ENCODE measurements at regions not wholly inside any gene's neighbourhood (a gene's known extent, or its start where the extent isn't known, plus 50 kb on each side); places are given as distances from the start of the nearest gene placed in this dataset.
"Not testable (repeated sequence)": the region's sequence is repeated elsewhere in the genome, so short reads cannot be mapped to it uniquely, and the experiment has no call there.

DNA sequence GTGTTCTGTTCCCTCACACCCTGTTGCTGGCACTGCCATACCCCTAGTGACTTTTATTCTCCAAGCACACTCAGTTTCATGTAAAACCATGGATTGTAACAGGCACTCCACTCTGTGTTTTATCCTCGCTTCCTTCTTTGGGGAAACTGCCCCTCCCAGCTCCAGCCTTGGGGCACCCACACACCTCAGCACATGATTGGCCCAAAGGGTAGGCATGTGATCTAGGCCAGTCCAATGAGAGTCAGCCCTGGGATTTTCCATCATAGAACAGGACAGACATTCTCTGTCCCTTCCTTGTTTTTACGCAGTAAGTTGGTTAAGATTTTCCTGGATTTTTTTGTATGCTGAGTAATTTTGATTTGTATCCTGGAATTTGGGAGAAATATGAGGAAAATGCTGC lies 115.4 kb downstream of the C16orf95 start:
- FAIRE-seq (no peak), DNase-seq (ENCODE audit: insufficient read length, low spot score) (no peak)
- TF ChIP-seq, protein P1, sequence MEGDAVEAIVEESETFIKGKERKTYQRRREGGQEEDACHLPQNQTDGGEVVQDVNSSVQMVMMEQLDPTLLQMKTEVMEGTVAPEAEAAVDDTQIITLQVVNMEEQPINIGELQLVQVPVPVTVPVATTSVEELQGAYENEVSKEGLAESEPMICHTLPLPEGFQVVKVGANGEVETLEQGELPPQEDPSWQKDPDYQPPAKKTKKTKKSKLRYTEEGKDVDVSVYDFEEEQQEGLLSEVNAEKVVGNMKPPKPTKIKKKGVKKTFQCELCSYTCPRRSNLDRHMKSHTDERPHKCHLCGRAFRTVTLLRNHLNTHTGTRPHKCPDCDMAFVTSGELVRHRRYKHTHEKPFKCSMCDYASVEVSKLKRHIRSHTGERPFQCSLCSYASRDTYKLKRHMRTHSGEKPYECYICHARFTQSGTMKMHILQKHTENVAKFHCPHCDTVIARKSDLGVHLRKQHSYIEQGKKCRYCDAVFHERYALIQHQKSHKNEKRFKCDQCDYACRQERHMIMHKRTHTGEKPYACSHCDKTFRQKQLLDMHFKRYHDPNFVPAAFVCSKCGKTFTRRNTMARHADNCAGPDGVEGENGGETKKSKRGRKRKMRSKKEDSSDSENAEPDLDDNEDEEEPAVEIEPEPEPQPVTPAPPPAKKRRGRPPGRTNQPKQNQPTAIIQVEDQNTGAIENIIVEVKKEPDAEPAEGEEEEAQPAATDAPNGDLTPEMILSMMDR (IDR thresholded peaks at IDR 0.05; ENCODE audit: insufficient read depth, missing control alignments) = no peak

DNA sequence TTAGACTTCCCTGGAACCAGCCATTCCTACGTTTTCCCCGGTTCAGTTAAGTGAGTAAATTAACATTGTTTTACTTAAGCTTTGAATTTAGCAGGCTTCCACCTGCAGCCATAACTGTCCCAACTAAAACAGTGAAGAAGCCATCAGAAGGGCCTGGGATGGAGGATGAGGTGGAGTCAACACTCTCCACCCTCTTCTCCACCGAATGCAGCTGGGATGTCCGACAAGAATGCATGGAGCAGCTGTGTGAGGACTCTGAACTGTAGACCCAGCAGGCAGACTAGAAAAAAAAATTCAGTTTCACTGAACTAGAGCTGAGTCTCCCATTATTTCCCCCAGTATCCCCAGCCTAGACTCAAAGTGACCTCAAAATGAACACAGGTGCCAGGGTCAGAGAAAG lies 114.8 kb downstream of the C16orf95 start:
- TF ChIP-seq, protein P1 (IDR thresholded peaks at IDR 0.05; ENCODE audit: insufficient read depth, missing control alignments) = no peak
- no peak for FAIRE-seq
- DNase-seq (ENCODE audit: insufficient read length, low spot score) = no peak

DNA sequence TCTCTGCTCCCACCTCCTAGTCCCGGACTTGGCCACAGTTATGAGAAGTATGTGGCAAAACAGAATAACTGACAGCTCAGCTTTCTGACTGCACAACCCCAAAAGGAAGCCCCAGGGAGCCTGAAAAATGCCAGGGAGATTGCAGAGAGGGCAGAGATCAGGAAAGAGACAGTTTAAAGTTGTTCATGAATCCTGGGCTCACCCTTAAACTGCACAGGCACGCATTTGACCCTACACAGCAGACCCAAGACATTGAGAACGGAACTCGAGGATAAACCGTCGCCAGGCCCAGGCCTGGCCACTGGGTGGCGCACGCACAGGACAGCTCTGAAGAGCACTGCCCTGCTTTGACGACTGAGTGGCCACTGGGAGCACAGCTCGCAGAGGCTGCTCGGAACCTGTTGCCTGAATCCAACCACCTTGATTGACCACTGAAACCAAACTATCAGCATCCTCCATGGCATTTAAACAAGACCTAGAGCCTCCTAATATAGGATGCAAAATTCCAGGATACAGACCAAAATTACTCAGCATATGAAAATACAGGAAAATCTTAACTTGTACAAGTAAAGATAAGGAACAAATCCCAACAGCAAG lies 114.0 kb downstream of the C16orf95 start:
- no peak for FAIRE-seq
- peak; percentile 49 for DNase-seq (ENCODE audit: insufficient read length, low spot score)
- TF ChIP-seq, protein P1 (IDR thresholded peaks at IDR 0.05; ENCODE audit: insufficient read depth, missing control alignments) = peak; percentile 79

DNA sequence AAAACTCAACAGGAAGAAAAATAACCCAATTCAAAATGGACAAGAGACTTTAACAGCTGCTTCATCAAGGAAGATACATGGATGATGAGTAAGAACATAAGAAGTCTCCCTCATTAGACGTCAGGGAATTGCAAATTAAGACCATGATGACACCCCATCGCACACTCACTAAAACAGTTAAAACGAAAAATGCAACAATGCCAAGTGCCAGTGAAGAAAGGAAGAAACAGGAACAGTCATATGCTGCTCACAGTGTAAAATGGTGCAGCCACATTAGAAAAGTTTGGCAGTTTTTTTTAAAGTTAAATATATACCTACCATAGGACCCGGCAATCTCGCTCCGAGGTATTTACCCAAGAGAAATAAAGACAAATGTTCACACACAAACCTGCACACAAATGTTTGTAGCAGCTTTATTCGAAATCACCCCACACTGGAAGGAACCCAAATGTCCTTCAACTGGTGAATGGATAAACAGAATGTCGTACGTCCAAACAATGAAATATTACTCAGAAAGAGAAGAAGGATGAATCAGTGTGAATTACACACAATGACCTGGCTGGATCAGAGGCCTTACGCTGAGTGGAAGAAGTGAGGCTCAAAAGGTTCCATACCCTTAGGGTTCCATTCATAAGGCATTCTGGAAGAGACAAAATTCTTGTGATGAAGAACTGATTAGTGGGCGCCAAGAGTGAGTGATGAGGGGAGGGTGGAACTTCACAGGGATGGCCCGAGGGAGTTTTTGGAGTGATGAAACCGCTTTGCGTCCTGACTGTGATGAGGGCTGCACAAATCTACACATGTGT lies 110.3 kb downstream of the C16orf95 start:
- TF ChIP-seq, protein P1 (IDR thresholded peaks at IDR 0.05; ENCODE audit: insufficient read depth, missing control alignments) = no peak
- FAIRE-seq = no peak
- no peak for DNase-seq (ENCODE audit: insufficient read length, low spot score)

DNA sequence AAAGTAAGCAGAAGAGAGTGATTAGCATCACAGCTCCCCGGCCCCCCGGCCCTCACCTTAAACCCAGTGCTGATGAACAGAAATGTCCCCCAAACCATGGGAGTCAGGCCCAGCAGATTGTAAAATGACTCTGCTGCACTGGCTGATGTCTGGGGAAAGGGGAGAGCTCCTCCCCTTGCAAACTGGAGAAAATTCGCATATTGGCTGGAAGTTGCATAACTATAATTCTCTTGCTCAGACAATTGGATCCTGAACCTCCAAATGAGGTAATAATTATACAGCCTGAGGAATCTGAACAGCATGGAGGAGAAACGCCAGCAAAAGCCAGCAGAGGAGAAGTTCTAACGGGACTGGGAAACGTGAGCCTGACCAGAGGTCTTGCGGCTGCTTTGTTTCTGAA lies 109.7 kb downstream of the C16orf95 start:
- TF ChIP-seq, protein P1 (IDR thresholded peaks at IDR 0.05; ENCODE audit: insufficient read depth, missing control alignments) = no peak

DNA sequence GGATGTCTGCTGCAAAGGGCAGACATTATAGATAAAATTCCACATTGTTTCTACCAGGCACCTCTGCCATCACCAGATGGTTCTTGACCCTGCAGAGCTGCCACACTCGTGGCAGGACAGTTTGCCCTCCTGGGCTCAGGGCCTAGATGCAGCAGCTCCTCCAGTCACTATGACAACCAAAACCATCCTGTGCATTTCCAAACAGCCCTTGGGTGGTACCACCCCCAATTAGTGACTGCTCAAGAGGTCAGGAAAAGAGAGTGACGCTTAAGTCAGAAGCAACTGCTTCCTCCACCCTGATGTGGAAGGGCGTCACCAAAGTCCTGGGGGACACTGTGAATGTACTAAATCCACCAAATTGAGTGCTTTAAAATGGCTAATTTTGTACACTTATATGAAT lies 109.2 kb downstream of the C16orf95 start:
- no peak for DNase-seq (ENCODE audit: insufficient read length, low spot score)
- TF ChIP-seq, protein P1 (IDR thresholded peaks at IDR 0.05; ENCODE audit: insufficient read depth, missing control alignments) = no peak

More for the DNA sequence above, 109.7 kb downstream of the C16orf95 start:
- FAIRE-seq = no peak
- no peak for DNase-seq (ENCODE audit: insufficient read length, low spot score)

DNA sequence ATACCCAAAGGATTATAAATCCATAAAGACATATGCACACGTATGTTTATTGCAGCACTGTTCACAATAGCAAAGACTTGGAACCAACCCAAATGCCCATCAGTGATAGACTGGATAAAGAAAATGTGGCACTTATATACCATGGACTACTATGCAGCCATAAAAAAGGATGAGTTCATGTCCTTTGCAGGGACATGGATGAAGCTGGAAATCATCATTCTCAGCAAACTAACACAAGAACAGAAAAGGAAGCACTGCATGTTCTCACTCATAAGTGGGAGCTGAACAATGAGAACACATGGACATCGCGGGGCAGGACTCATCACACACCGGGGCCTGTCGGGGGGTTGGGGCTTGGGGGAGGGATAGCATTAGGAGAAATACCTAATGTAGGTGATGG lies 108.2 kb downstream of the C16orf95 start:
- FAIRE-seq = not testable (repeated sequence)

More for the DNA sequence above, 109.2 kb downstream of the C16orf95 start:
- FAIRE-seq = no peak

More for the DNA sequence above, 108.2 kb downstream of the C16orf95 start:
- not testable (repeated sequence) for DNase-seq (ENCODE audit: insufficient read length, low spot score)

Data from D721Med (cell line).